ENCODE measurements at regions not wholly inside any gene's neighbourhood (a gene's known extent, or its start where the extent isn't known, plus 50 kb on each side); places are given as distances from the start of the nearest gene placed in this dataset.

GRCh38 chr1:108048301-108049177 lies 83.6 kb upstream of the VAV3 start:
- H3K9me3 ChIP-seq (replicated peaks in 1 of 2; ENCODE audit: control insufficient read depth in 2 of 2, insufficient read depth in 1 of 2, low read depth in 1 of 2, low read length in 2 of 2) = peaks cover 0 to 2% of the 10 kb centered on the region in 2 donors
- no peaks in the 10 kb centered on the region for H3K79me1 ChIP-seq (ENCODE audit: low read depth, low read length)
- no peaks in the 10 kb centered on the region for H3K27me3 ChIP-seq (ENCODE audit: control insufficient read depth in 3 of 3, insufficient read depth in 3 of 3, low read depth in 1 of 3, low read length in 3 of 3)
- H3K14ac ChIP-seq (ENCODE audit: low read length) = no peak overlapping the region
- H2BK5ac ChIP-seq (ENCODE audit: low read length) = no peak overlapping the region
- no peak overlapping the region for H2BK15ac ChIP-seq (ENCODE audit: low read length)
- H2BK120ac ChIP-seq (ENCODE audit: low read depth, low read length) = no peak overlapping the region
- H3K27ac ChIP-seq (replicated peaks; ENCODE audit: low read length) = no peak overlapping the region
- no CpG with 5 or more reads among the region's 5 CpGs for WGBS, 2 donors (ENCODE audit: extremely low coverage in 2 of 2, insufficient read length in 2 of 2, insufficient replicate concordance in 1 of 2)
- H3K23ac ChIP-seq (ENCODE audit: low read depth, low read length, poor library complexity) = no peak overlapping the region
- H3K4me1 ChIP-seq (ENCODE audit: control insufficient read depth in 2 of 2, insufficient read depth in 1 of 2, low read depth in 1 of 2, low read length in 2 of 2) = peaks cover 24 to 32% of the 10 kb centered on the region in 2 donors
- H4K8ac ChIP-seq (ENCODE audit: low read depth, low read length) = no peak overlapping the region
- no peak overlapping the region for H3K4ac ChIP-seq (ENCODE audit: low read length)
- H2AK5ac ChIP-seq (ENCODE audit: low read depth, low read length) = no peak overlapping the region
- H3K4me3 ChIP-seq (ENCODE audit: low read length in 2 of 2) = no peak overlapping the region
- no peak overlapping the region for H2BK12ac ChIP-seq (ENCODE audit: low read length)
- H2AFZ ChIP-seq (ENCODE audit: low read length) = no peak overlapping the region
- no peak for DNase-seq (ENCODE audit: low spot score)
- H3K36me3 ChIP-seq (replicated peaks in 1 of 2; ENCODE audit: control insufficient read depth in 2 of 2, insufficient read depth in 2 of 2, low read length in 2 of 2) = no peaks in the 10 kb centered on the region
- no peak overlapping the region for H3K4me2 ChIP-seq (ENCODE audit: insufficient read depth, low read length, poor library complexity, severe bottlenecking)
- no peak overlapping the region for H3K9ac ChIP-seq (ENCODE audit: low read depth, low read length, poor library complexity)
- H4K91ac ChIP-seq (ENCODE audit: low read depth, low read length, poor library complexity) = no peak overlapping the region
- H3K18ac ChIP-seq (ENCODE audit: low read length) = no peak overlapping the region

- Histone ChIP-seq H2BK120ac (ENCODE audit: low read depth, low read length) (no peak overlapping the region), H4K91ac (ENCODE audit: low read depth, low read length, poor library complexity) (no peak overlapping the region), H3K14ac (ENCODE audit: low read length) (no peak overlapping the region), H3K23ac (ENCODE audit: low read depth, low read length, poor library complexity) (no peak overlapping the region), H3K27me3 (ENCODE audit: control insufficient read depth in 3 of 3, insufficient read depth in 3 of 3, low read depth in 1 of 3, low read length in 3 of 3) (no peaks in the 10 kb centered on the region), H3K4me1 (ENCODE audit: control insufficient read depth in 2 of 2, insufficient read depth in 1 of 2, low read depth in 1 of 2, low read length in 2 of 2) (peaks cover 16 to 27% of the 10 kb centered on the region in 2 donors), H2BK12ac (ENCODE audit: low read length) (no peak overlapping the region), H3K9me3 (replicated peaks in 1 of 2; ENCODE audit: control insufficient read depth in 2 of 2, insufficient read depth in 1 of 2, low read depth in 1 of 2, low read length in 2 of 2) (peaks cover 0 to 2% of the 10 kb centered on the region in 2 donors), H3K79me1 (ENCODE audit: low read depth, low read length) (no peaks in the 10 kb centered on the region), H3K9ac (ENCODE audit: low read depth, low read length, poor library complexity) (no peak overlapping the region), H3K36me3 (replicated peaks in 1 of 2; ENCODE audit: control insufficient read depth in 2 of 2, insufficient read depth in 2 of 2, low read length in 2 of 2) (no peaks in the 10 kb centered on the region), H3K4ac (ENCODE audit: low read length) (no peak overlapping the region), H4K8ac (ENCODE audit: low read depth, low read length) (no peak overlapping the region), H3K27ac (replicated peaks; ENCODE audit: low read length) (no peak overlapping the region), H3K4me2 (ENCODE audit: insufficient read depth, low read length, poor library complexity, severe bottlenecking) (no peak overlapping the region), H3K18ac (ENCODE audit: low read length) (no peak overlapping the region), H2BK15ac (ENCODE audit: low read length) (no peak overlapping the region), H2BK5ac (ENCODE audit: low read length) (no peak overlapping the region), H3K4me3 (ENCODE audit: low read length in 2 of 2) (no peak overlapping the region), H2AK5ac (ENCODE audit: low read depth, low read length) (no peak overlapping the region), H2AFZ (ENCODE audit: low read length) (no peak overlapping the region)
- DNase-seq (ENCODE audit: low spot score) = no peak
- WGBS, 2 donors (ENCODE audit: extremely low coverage in 2 of 2, insufficient read length in 2 of 2, insufficient replicate concordance in 1 of 2) = no CpG with 5 or more reads among the region's 5 CpGs
Observed at GRCh38 chr1:108047085-108047484, 82.1 kb upstream of the VAV3 start.

GRCh38 chr1:108046026-108046425 lies 81.0 kb upstream of the VAV3 start:
- Histone ChIP-seq H3K9ac (ENCODE audit: low read depth, low read length, poor library complexity) (no peak overlapping the region), H3K79me1 (ENCODE audit: low read depth, low read length) (no peaks in the 10 kb centered on the region), H3K18ac (ENCODE audit: low read length) (no peak overlapping the region), H3K9me3 (replicated peaks in 1 of 2; ENCODE audit: control insufficient read depth in 2 of 2, insufficient read depth in 1 of 2, low read depth in 1 of 2, low read length in 2 of 2) (peaks cover 0 to 2% of the 10 kb centered on the region in 2 donors), H2AK5ac (ENCODE audit: low read depth, low read length) (no peak overlapping the region), H2AFZ (ENCODE audit: low read length) (peak overlapping the region; percentile 25), H3K4me3 (ENCODE audit: low read length in 2 of 2) (no peak overlapping the region), H3K4ac (ENCODE audit: low read length) (no peak overlapping the region), H2BK5ac (ENCODE audit: low read length) (no peak overlapping the region), H3K36me3 (replicated peaks in 1 of 2; ENCODE audit: control insufficient read depth in 2 of 2, insufficient read depth in 2 of 2, low read length in 2 of 2) (no peaks in the 10 kb centered on the region), H3K14ac (ENCODE audit: low read length) (no peak overlapping the region), H2BK120ac (ENCODE audit: low read depth, low read length) (no peak overlapping the region), H3K27me3 (ENCODE audit: control insufficient read depth in 3 of 3, insufficient read depth in 3 of 3, low read depth in 1 of 3, low read length in 3 of 3) (no peaks in the 10 kb centered on the region), H3K23ac (ENCODE audit: low read depth, low read length, poor library complexity) (no peak overlapping the region), H2BK15ac (ENCODE audit: low read length) (no peak overlapping the region), H2BK12ac (ENCODE audit: low read length) (no peak overlapping the region), H4K8ac (ENCODE audit: low read depth, low read length) (no peak overlapping the region), H3K4me2 (ENCODE audit: insufficient read depth, low read length, poor library complexity, severe bottlenecking) (no peak overlapping the region), H4K91ac (ENCODE audit: low read depth, low read length, poor library complexity) (no peak overlapping the region), H3K4me1 (ENCODE audit: control insufficient read depth in 2 of 2, insufficient read depth in 1 of 2, low read depth in 1 of 2, low read length in 2 of 2) (peaks cover 10 to 18% of the 10 kb centered on the region in 2 donors), H3K27ac (replicated peaks; ENCODE audit: low read length) (no peak overlapping the region)
- no CpG with 5 or more reads among the region's 2 CpGs for WGBS, 2 donors (ENCODE audit: extremely low coverage in 2 of 2, insufficient read length in 2 of 2, insufficient replicate concordance in 1 of 2)
- no peak for DNase-seq (ENCODE audit: low spot score)

- Histone ChIP-seq H3K27me3 (ENCODE audit: control insufficient read depth in 3 of 3, insufficient read depth in 3 of 3, low read depth in 1 of 3, low read length in 3 of 3) (no peaks in the 10 kb centered on the region), H3K9ac (ENCODE audit: low read depth, low read length, poor library complexity) (no peak overlapping the region), H4K91ac (ENCODE audit: low read depth, low read length, poor library complexity) (no peak overlapping the region), H3K23ac (ENCODE audit: low read depth, low read length, poor library complexity) (no peak overlapping the region), H2BK15ac (ENCODE audit: low read length) (no peak overlapping the region), H3K4me1 (ENCODE audit: control insufficient read depth in 2 of 2, insufficient read depth in 1 of 2, low read depth in 1 of 2, low read length in 2 of 2) (peaks cover 5 to 13% of the 10 kb centered on the region in 2 donors), H3K9me3 (replicated peaks in 1 of 2; ENCODE audit: control insufficient read depth in 2 of 2, insufficient read depth in 1 of 2, low read depth in 1 of 2, low read length in 2 of 2) (peaks cover 0 to 2% of the 10 kb centered on the region in 2 donors), H2AFZ (ENCODE audit: low read length) (peak overlapping the region; percentile 25), H3K27ac (replicated peaks; ENCODE audit: low read length) (no peak overlapping the region), H3K18ac (ENCODE audit: low read length) (no peak overlapping the region), H3K79me1 (ENCODE audit: low read depth, low read length) (no peaks in the 10 kb centered on the region), H2AK5ac (ENCODE audit: low read depth, low read length) (no peak overlapping the region), H2BK5ac (ENCODE audit: low read length) (no peak overlapping the region), H3K4ac (ENCODE audit: low read length) (no peak overlapping the region), H3K4me3 (ENCODE audit: low read length in 2 of 2) (no peak overlapping the region), H3K4me2 (ENCODE audit: insufficient read depth, low read length, poor library complexity, severe bottlenecking) (no peak overlapping the region), H2BK12ac (ENCODE audit: low read length) (no peak overlapping the region), H3K14ac (ENCODE audit: low read length) (no peak overlapping the region), H4K8ac (ENCODE audit: low read depth, low read length) (no peak overlapping the region), H3K36me3 (replicated peaks in 1 of 2; ENCODE audit: control insufficient read depth in 2 of 2, insufficient read depth in 2 of 2, low read length in 2 of 2) (no peaks in the 10 kb centered on the region), H2BK120ac (ENCODE audit: low read depth, low read length) (no peak overlapping the region)
- WGBS, 2 donors (ENCODE audit: extremely low coverage in 2 of 2, insufficient read length in 2 of 2, insufficient replicate concordance in 1 of 2) = no CpG with 5 or more reads among the region's 7 CpGs
- no peak for DNase-seq (ENCODE audit: low spot score)
Observed at GRCh38 chr1:108045460-108045859, 80.5 kb upstream of the VAV3 start.
